Right lobe of liver (tissue), 6 donors: ENCODE measurements at regions not wholly inside any gene's neighbourhood (a gene's known extent, or its start where the extent isn't known, plus 50 kb on each side); places are given as distances from the start of the nearest gene placed in this dataset.

ENCODE experiments used
- ATAC-seq, 4 donors: fragments of 200-7000 bp; cut with Tn5 transposase; one replicate each; pipeline ENCODE4 v1.9.1; 2020; ENCODE audit warnings: mild to moderate bottlenecking in 4 of 4, moderate library complexity in 4 of 4
- DNase-seq, 3 donors: peaks; one replicate each; pipeline ENCODE4 v3.0.0-alpha.2; 2020
- H3K27ac ChIP-seq, 3 donors: fragments of 200-600 bp; one replicate each; pipeline ENCODE4 v1.8.0; 2022
- H3K27me3 ChIP-seq, 2 donors: fragments of 200-600 bp; one replicate each; pipeline ENCODE4 v1.8.0; 2022
- H3K36me3 ChIP-seq, 4 donors: fragments of 200-600 bp; sonication (generic) in 1 of 4; one replicate each; pipeline versions ENCODE4 v1.5.1 to v1.8.0; 2017 to 2022; ENCODE audit warnings: control low read depth in 1 of 4
- H3K4me1 ChIP-seq, 4 donors: fragments of 200-600 bp; sonication (generic) in 1 of 4; one replicate each; pipeline versions ENCODE4 v1.5.1 to v1.8.0; 2017 to 2022; ENCODE audit warnings: control low read depth in 1 of 4
- H3K4me3 ChIP-seq, 3 donors: fragments of 200-600 bp; one replicate each; pipeline ENCODE4 v1.8.0; 2022
- H3K9me3 ChIP-seq, 4 donors: fragments of 200-600 bp; sonication (generic) in 1 of 4; one replicate each; pipeline versions ENCODE4 v1.5.1 to v1.8.0; 2017 to 2022; ENCODE audit warnings: control low read depth in 1 of 4
- POLR2A ChIP-seq: fragments of 450-650 bp; IDR thresholded peaks from one replicate; pipeline ENCODE4 v1.6.1; 2017; ENCODE audit warnings: antibody characterized with exemption, mild to moderate bottlenecking
- WGBS: methylation state at CpG from one replicate; pipeline ENCODE4 v1.1.6; 2018; ENCODE audit warnings: low coverage, low lambda C conversion rate; ENCODE audit not compliant: insufficient coverage; ENCODE audit errors: missing lambda C conversion rate; 5-methylcytosine and 5-hydroxymethylcytosine counted together
- intact Hi-C, 2 donors: fragments of 100-400 bp; cut with DNase I; formaldehyde crosslinking; loops; one replicate each; pipeline versions ENCODE4 v1.11.2 to v1.14.1; 2022
- TF ChIP-seq, protein P1 (sequence below), 4 donors: fragments of 200-600 bp in 3 of 4; fragments of 450-650 bp in 1 of 4; IDR thresholded peaks; one replicate each; pipeline versions ENCODE4 v1.5.1 to v1.8.0; 2016 to 2022; ENCODE audit warnings: antibody characterized with exemption in 4 of 4, mild to moderate bottlenecking in 2 of 4
- donor health status: DM: no; HTN: yes; CAD: no.
- donor health status: DM: no; HTN: no; CAD: no.
- donor health status: DM: no; HTN: no; CAD: no.
- donor health status: DM: no; HTN: yes; CAD: no.
- donor health status: DM: no; HTN: yes; CAD: no.

DNA sequence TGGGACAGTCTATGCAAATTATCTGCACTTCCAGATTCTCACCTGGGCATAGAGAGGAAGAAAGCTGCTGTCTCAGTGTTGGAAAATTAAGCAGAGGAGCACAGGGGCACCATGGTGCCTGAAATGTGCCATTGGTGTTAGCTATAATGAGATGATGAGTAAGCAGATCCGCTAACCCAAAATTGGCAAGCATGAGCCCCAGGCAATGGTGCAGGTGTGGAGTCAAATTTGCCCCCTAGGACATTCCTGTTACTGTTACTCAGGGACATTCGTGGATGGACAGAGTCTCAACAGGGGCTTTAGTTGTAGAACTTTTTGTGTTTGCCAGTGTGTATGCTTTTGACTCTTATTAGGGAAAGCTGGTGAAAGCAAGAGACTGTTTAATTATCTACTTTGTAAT lies 385.2 kb upstream of the KLF6 start:
- Histone ChIP-seq H3K36me3 (no peaks in the 10 kb centered on the region), H3K4me1 (no peaks in the 10 kb centered on the region), H3K4me3 (no peak overlapping the region), H3K27me3 (no peaks in the 10 kb centered on the region), H3K27ac (no peak overlapping the region), H3K9me3 (no peaks in the 10 kb centered on the region)
- ATAC-seq (no peak), DNase-seq (no peak)
- TF ChIP-seq, protein P1, sequence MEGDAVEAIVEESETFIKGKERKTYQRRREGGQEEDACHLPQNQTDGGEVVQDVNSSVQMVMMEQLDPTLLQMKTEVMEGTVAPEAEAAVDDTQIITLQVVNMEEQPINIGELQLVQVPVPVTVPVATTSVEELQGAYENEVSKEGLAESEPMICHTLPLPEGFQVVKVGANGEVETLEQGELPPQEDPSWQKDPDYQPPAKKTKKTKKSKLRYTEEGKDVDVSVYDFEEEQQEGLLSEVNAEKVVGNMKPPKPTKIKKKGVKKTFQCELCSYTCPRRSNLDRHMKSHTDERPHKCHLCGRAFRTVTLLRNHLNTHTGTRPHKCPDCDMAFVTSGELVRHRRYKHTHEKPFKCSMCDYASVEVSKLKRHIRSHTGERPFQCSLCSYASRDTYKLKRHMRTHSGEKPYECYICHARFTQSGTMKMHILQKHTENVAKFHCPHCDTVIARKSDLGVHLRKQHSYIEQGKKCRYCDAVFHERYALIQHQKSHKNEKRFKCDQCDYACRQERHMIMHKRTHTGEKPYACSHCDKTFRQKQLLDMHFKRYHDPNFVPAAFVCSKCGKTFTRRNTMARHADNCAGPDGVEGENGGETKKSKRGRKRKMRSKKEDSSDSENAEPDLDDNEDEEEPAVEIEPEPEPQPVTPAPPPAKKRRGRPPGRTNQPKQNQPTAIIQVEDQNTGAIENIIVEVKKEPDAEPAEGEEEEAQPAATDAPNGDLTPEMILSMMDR (IDR thresholded peaks at IDR 0.05): no peak
- TF ChIP-seq POLR2A: no peak
- 100% methylated on average over 1 of the region's 2 CpGs for WGBS
- intact Hi-C loops: no loop called here

- TF ChIP-seq, protein P1 (IDR thresholded peaks at IDR 0.05): no peak
- no peak for TF ChIP-seq POLR2A
- Histone ChIP-seq H3K27me3 (no peaks in the 10 kb centered on the region), H3K27ac (no peak overlapping the region), H3K9me3 (no peaks in the 10 kb centered on the region), H3K4me3 (no peak overlapping the region), H3K36me3 (no peaks in the 10 kb centered on the region), H3K4me1 (no peaks in the 10 kb centered on the region)
- ATAC-seq (no peak), DNase-seq (no peak)
- WGBS: 77% methylated on average over 1 of the region's 1 CpG
- intact Hi-C loops: no loop called here
Observed at GRCh38 chr10:4169448-4169847, 384.4 kb upstream of the KLF6 start.

DNA sequence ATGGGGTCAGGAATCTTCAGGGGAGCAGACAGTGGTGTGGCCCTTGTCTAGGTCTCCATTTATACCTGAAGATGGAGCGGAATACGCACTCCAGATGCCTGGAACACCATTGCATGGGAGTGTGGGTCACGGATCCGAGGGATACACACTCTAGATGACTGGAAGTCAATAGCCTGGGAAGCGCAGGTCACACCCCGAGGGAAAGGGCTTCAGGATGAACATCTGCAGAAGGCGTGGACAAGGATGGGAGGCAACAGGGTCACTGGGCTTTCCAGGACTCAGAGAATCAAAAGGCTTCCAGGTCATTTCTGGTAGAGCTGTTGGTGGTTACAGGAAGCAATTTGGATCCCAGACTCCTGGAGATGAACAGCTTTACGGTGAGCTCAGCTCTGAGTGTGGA lies 382.2 kb upstream of the KLF6 start:
- no peak for TF ChIP-seq POLR2A
- TF ChIP-seq, protein P1 (IDR thresholded peaks at IDR 0.05): no peak
- no peak overlapping the region for H3K27ac ChIP-seq
- H3K27me3 ChIP-seq: no peaks in the 10 kb centered on the region
- no peaks in the 10 kb centered on the region for H3K9me3 ChIP-seq
- no peaks in the 10 kb centered on the region for H3K36me3 ChIP-seq
- 78% methylated on average over 8 of the region's 8 CpGs for WGBS
- H3K4me3 ChIP-seq: no peak overlapping the region
- intact Hi-C loops: no loop called here
- no peaks in the 10 kb centered on the region for H3K4me1 ChIP-seq
- DNase-seq (no peak), ATAC-seq (no peak)

DNA sequence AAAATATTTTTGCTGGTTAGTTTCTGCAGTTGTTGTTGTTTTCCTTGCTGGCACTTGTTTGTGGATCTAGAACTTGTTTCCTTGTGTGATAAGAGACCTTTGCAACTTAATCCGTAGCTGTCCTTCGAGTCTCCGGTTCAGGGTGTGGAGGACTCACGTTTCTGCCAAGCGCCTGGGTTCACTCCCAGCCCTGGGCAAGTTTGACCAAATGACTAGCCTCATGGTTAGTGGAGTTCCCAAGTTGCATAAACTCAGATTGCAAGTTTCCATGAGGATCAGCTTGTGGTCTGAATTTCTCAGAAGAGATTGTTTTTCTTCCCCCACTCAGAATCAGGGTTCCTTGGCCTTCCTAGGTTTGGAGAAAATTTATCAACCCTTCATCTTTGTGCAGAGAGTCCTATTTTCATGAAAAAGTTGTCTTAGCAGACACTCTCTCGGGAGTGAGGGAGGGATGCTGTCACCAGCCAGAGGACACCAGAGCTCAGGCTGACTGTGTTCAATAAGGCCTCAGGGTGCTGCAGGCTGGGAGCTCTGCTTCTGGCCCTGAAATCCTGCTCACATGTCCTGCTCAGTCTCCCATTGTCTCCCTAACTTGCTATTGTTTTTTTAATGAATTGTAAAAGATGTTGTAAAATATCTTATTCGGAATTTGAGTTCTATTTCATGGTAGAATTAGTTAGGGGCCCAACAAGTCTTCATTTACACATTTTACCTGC lies 377.7 kb upstream of the KLF6 start:
- no peaks in the 10 kb centered on the region for H3K27me3 ChIP-seq
- H3K27ac ChIP-seq: no peak overlapping the region
- ATAC-seq (no peak), DNase-seq (no peak)
- intact Hi-C loops: no loop called here
- H3K36me3 ChIP-seq: no peaks in the 10 kb centered on the region
- TF ChIP-seq, protein P1 (IDR thresholded peaks at IDR 0.05): no peak
- TF ChIP-seq POLR2A: no peak
- no peaks in the 10 kb centered on the region for H3K9me3 ChIP-seq
- H3K4me1 ChIP-seq: no peaks in the 10 kb centered on the region
- H3K4me3 ChIP-seq: no peak overlapping the region
- WGBS: 57% methylated on average over 5 of the region's 7 CpGs
